ENCODE measurements at regions not wholly inside any gene's neighbourhood (a gene's known extent, or its start where the extent isn't known, plus 50 kb on each side); places are given as distances from the start of the nearest gene placed in this dataset.

- ATAC-seq (ENCODE audit: insufficient read depth, low read depth), result no peak
Measured at GRCh38 chr21:23217597-23217996, 2219.4 kb downstream of the NCAM2 start.

GRCh38 chr21:23215261-23215660, 2217.1 kb downstream of the NCAM2 start:
- no peak overlapping the region for H2AFZ ChIP-seq (ENCODE audit: low read depth, low read length)
- H3K27ac ChIP-seq (ENCODE audit: low read length), result no peak overlapping the region
- no peak for TF ChIP-seq EZH2 (IDR thresholded peaks at IDR 0.05; ENCODE audit: borderline replicate concordance, low read depth, low read length, severe bottlenecking)
- no peak for TF ChIP-seq CTCF (IDR thresholded peaks at IDR 0.05; ENCODE audit: borderline replicate concordance, extremely low read depth, low read length, poor library complexity, severe bottlenecking)
- peaks cover 14% of the 10 kb centered on the region for H3K9me3 ChIP-seq (ENCODE audit: insufficient read depth, low read length, severe bottlenecking)
- H3K4me3 ChIP-seq (ENCODE audit: low read depth in 1 of 2, low read length in 2 of 2), result no peak overlapping the region
- H3K79me2 ChIP-seq (ENCODE audit: insufficient read depth, low read length), result no peaks in the 10 kb centered on the region
- no peak overlapping the region for H3K4me2 ChIP-seq (ENCODE audit: insufficient read depth, low read length)
- no peaks in the 10 kb centered on the region for H3K36me3 ChIP-seq (ENCODE audit: insufficient read depth, low read length)
- ATAC-seq (ENCODE audit: insufficient read depth, low read depth) (no peak), DNase-seq (no peak)
- H3K27me3 ChIP-seq (ENCODE audit: insufficient read depth, low read length, poor library complexity), result no peaks in the 10 kb centered on the region
- no peaks in the 10 kb centered on the region for H3K4me1 ChIP-seq (ENCODE audit: insufficient read depth, low read length)
- no peaks in the 10 kb centered on the region for H4K20me1 ChIP-seq (ENCODE audit: insufficient read depth, low read length)
- H3K9ac ChIP-seq (ENCODE audit: low read depth, low read length), result no peak overlapping the region

More at GRCh38 chr21:23217597-23217996, 2219.4 kb downstream of the NCAM2 start:
- no peak for DNase-seq
- Histone ChIP-seq H3K27me3 (ENCODE audit: insufficient read depth, low read length, poor library complexity) (no peaks in the 10 kb centered on the region), H3K27ac (ENCODE audit: low read length) (no peak overlapping the region), H3K4me2 (ENCODE audit: insufficient read depth, low read length) (no peak overlapping the region), H3K79me2 (ENCODE audit: insufficient read depth, low read length) (no peaks in the 10 kb centered on the region), H2AFZ (ENCODE audit: low read depth, low read length) (no peak overlapping the region), H3K4me1 (ENCODE audit: insufficient read depth, low read length) (no peaks in the 10 kb centered on the region), H3K4me3 (ENCODE audit: low read depth in 1 of 2, low read length in 2 of 2) (no peak overlapping the region), H3K9ac (ENCODE audit: low read depth, low read length) (no peak overlapping the region), H3K9me3 (ENCODE audit: insufficient read depth, low read length, severe bottlenecking) (peaks cover 10% of the 10 kb centered on the region), H3K36me3 (ENCODE audit: insufficient read depth, low read length) (no peaks in the 10 kb centered on the region), H4K20me1 (ENCODE audit: insufficient read depth, low read length) (no peaks in the 10 kb centered on the region)
- no peak for TF ChIP-seq EZH2 (IDR thresholded peaks at IDR 0.05; ENCODE audit: borderline replicate concordance, low read depth, low read length, severe bottlenecking)
- TF ChIP-seq CTCF (IDR thresholded peaks at IDR 0.05; ENCODE audit: borderline replicate concordance, extremely low read depth, low read length, poor library complexity, severe bottlenecking), result no peak

Measured in DND-41 (cell line).